ENCODE measurements at regions not wholly inside any gene's neighbourhood (a gene's known extent, or its start where the extent isn't known, plus 50 kb on each side); places are given as distances from the start of the nearest gene placed in this dataset.
"Not testable (repeated sequence)": the region's sequence is repeated elsewhere in the genome, so short reads cannot be mapped to it uniquely, and the experiment has no call there.

DNA sequence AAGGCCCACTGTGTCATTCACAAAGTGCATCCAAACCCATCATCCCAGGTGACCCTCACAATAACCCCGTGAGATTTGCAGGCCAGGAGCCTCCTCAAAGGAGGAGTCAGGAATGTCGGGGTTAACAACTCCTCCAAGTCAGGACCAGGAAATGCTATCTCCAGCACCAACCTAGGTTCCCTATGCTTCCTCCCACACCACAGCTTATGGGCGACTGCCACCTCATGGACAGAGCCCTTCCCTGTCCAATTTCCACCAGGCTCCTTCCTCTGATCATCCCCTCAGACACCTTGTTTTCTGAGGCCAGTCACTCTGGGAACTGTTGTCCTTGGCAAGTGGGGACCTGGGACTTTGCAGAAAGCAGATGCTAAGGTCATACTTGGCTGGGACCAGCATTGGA is 77.8 kb downstream of the LIMS3 start:
- TF ChIP-seq, protein P1, sequence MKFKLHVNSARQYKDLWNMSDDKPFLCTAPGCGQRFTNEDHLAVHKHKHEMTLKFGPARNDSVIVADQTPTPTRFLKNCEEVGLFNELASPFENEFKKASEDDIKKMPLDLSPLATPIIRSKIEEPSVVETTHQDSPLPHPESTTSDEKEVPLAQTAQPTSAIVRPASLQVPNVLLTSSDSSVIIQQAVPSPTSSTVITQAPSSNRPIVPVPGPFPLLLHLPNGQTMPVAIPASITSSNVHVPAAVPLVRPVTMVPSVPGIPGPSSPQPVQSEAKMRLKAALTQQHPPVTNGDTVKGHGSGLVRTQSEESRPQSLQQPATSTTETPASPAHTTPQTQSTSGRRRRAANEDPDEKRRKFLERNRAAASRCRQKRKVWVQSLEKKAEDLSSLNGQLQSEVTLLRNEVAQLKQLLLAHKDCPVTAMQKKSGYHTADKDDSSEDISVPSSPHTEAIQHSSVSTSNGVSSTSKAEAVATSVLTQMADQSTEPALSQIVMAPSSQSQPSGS (IDR thresholded peaks at IDR 0.05; ENCODE audit: low read length), result not testable (repeated sequence)
- TF ChIP-seq POLR2AphosphoS5 (IDR thresholded peaks at IDR 0.05; ENCODE audit: low read length); SMC3 (IDR thresholded peaks at IDR 0.05; ENCODE audit: borderline replicate concordance, low read length); EZH2 (IDR thresholded peaks at IDR 0.05; ENCODE audit: borderline replicate concordance, control insufficient read depth, low read depth, low read length); MTA3 (IDR thresholded peaks at IDR 0.05; ENCODE audit: borderline replicate concordance, low read length): not testable (repeated sequence)
